Gastroesophageal sphincter (tissue), 3 donors: ENCODE measurements at regions not wholly inside any gene's neighbourhood (a gene's known extent, or its start where the extent isn't known, plus 50 kb on each side); places are given as distances from the start of the nearest gene placed in this dataset.

Experiments
- CTCF ChIP-seq, 4 experiments: fragments of 200-600 bp in 2 of 4; fragments of 450-650 bp in 2 of 4; sonication (generic) in 1 of 4; IDR thresholded peaks; one replicate each; pipeline ENCODE4 v1.5.1; 2017 to 2019; ENCODE audit warnings: antibody characterized with exemption in 4 of 4, mild to moderate bottlenecking in 2 of 4, moderate library complexity in 2 of 4
- EP300 ChIP-seq: sonication (generic); formaldehyde crosslinking; IDR thresholded peaks from one replicate; pipeline ENCODE4 v1.6.1; 2017; ENCODE audit warnings: antibody characterized with exemption, mild to moderate bottlenecking
- POLR2A ChIP-seq, 2 donors: fragments of 450-650 bp; IDR thresholded peaks; one replicate each; pipeline ENCODE4 v1.6.1; 2017; ENCODE audit warnings: antibody characterized with exemption in 2 of 2, mild to moderate bottlenecking in 2 of 2, moderate library complexity in 1 of 2
- POLR2AphosphoS5 ChIP-seq: sonication (generic); formaldehyde crosslinking; IDR thresholded peaks from one replicate; pipeline ENCODE4 v1.6.1; 2017; ENCODE audit warnings: antibody characterized with exemption

GRCh38 chr13:55091172-55091571 lies 2049.5 kb upstream of the PRR20A start:
- TF ChIP-seq CTCF (IDR thresholded peaks at IDR 0.05) (no peak), POLR2A (IDR thresholded peaks at IDR 0.05) (no peak), EP300 (no peak), POLR2AphosphoS5 (no peak)
